Medulla oblongata (tissue), 1 donor: ENCODE measurements at regions not wholly inside any gene's neighbourhood (a gene's known extent, or its start where the extent isn't known, plus 50 kb on each side); places are given as distances from the start of the nearest gene placed in this dataset.
"Not testable (repeated sequence)": the region's sequence is repeated elsewhere in the genome, so short reads cannot be mapped to it uniquely, and the experiment has no call there.

Experiments
- DNase-seq: peaks from one replicate; pipeline ENCODE4 v3.0.0-alpha.2; 2015; ENCODE audit errors: extremely low spot score

DNA sequence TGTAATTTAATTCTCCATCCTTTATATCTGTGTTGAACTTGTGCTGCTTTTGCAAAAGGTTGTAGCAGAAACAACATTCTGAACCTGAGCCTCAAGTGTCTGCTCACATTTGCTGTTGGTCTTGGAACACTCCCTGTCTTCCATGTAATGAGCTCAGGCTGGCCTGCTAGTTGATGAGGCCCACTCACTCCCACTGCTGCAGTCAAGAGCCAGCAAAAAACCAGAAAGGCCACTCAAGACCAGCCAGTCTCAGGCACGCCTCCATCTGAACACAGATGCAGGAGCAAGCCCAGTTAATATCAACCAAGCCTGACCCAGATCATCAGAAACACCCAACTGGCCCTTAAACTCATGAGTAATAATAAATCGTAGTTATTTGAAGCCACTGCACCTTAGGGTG, 342.2 kb upstream of the NFIA start:
- DNase-seq = no peak

- DNase-seq = no peak
Measured at GRCh38 chr1:60739729-60740128, 342.6 kb upstream of the NFIA start.

DNA sequence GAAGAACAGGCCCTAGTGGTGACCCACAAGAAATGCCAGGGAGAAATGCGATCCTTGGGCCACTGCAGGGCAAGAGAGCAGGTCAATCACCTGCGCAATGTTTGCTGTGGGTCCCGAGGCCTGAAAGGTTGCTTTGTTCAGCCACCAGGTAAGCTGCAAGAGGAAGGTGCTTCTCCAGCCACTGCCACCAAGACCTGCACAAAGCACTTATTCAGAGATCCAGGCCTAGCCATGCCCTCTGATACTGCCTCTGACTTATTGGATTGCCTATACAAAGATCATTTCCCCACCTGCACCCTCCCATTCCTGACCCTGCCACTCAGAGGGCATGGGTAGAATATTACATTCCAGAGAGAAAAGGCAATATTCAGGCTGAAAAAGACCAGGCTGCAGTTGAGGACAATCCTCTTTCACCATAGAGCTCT, 349.4 kb upstream of the NFIA start:
- no peak for DNase-seq

- DNase-seq = no peak
Measured at GRCh38 chr1:60731321-60731720, 351.0 kb upstream of the NFIA start.

DNA sequence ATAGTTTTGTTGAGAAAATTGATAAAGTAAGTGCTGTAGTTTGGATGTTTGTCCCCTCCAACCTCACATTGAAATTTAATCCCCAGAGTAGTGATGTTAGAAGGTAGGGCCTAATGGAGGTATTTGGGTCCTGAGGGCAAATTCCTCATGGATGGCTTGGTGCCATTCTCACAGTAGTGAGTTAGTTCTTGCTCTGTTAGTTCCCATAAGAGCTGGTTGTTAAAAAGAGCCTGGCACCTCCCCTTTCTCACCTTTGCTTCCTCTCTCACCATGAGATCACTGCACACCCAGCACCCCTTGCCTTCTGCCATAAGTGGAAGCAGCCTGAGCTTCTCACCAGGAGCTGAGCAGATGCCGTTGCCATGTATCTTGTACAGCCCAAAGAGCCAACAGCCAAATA, 354.8 kb upstream of the NFIA start:
- no peak for DNase-seq

DNA sequence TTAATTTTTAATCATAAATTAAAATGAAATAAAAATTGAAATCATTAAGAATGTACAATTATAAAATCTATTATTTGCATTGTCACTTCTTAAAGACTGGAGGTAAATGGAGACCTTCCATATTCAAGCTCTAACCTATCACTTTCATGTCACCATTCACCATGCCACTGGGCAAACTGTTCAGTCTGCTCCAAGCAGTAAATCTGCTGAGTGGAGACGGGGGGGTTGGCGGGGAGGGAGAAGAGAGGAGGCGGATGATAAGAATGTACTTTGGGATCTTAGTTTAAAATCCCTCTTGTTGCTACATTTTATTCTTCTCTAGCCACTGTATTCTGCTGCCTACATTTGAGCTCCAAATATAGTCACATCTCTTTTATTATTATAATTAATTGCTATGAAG, 365.9 kb upstream of the NFIA start:
- DNase-seq = no peak

DNA sequence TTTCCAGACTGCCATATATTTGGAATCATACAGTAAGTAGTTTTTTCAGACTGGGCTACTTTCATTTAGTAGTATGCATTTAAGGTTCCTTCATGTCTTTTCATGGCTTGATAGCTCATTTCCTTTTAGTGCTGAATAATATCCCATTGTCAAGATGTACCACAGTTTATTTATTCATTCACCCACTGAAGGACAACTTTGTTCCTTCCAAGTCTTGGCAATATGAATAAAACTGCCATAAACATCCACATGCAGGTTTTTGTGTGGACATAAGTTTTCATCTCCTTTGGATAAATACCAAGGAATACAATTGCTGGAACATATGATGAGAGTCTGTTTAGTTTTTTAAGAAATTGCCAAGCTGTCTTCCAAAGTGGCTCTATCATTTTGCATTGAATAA, 366.4 kb upstream of the NFIA start:
- no peak for DNase-seq

- no peak for DNase-seq
Measured at GRCh38 chr1:60709426-60709825, 372.9 kb upstream of the NFIA start.

- DNase-seq = no peak
Measured at GRCh38 chr1:60705026-60705425, 377.3 kb upstream of the NFIA start.

- DNase-seq = no peak
Measured at GRCh38 chr1:60703155-60703554, 379.2 kb upstream of the NFIA start.

DNA sequence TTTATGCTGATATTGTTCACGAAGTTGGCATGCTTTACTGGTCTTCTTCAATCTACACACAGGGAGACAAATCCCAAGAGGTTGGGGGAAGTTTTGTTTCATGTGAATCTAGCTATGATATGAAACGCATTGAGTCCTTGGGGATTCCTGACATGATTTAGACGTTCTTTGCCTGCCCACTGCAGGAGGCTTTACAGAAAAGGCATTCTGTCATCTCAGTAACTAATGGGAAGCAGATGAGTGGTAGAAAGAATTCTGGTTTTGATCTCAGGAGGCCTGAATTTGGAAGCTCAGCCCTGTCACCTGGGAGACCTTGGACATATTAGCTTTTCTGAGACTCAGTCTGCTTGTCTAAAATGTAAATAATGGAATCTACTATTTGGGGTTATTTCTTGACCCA, 383.0 kb upstream of the NFIA start:
- no peak for DNase-seq

- DNase-seq = no peak
Measured at GRCh38 chr1:60697204-60697994, 385.0 kb upstream of the NFIA start.

DNA sequence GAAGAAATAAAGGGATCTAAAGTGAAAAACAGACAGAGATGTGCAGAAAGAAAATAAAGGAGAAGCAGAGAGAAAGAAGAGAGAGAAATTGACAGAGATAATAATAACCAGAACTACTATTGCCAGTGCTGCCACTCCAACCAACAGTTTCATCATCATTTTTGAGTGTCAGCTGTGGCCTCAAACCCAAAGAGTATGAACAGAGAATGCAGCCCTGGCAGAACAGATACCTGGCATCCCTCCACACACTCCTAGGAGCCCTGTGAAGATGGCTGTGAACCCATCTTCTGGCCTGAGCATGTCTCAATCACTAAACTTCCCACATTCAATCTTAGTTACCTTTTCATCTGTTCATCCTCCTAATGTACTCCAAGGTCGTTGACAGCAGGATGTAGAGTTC, 385.8 kb upstream of the NFIA start:
- no peak for DNase-seq

- DNase-seq = peak; percentile 49
Measured at GRCh38 chr1:60695716-60696171, 386.6 kb upstream of the NFIA start.

DNA sequence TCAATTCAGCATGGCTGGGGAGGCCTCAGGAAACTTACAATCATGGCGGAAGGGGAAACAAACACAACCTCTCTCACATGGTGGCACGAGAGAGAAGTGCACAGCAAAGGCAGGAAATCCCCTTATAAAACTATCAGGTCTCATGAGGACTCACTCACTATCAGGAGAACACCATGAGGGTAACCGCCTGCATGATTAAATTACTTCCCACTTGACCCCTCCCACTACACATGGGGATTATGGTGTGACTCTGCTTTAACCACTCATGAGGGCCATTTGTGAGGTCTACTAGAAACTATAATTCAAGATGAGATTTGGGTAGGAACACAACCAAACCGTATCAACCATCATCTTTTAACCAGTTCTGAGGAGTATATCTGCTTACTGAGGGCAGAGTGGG, 387.4 kb upstream of the NFIA start:
- no peak for DNase-seq

- no peak for DNase-seq
Measured at GRCh38 chr1:60692031-60692430, 390.3 kb upstream of the NFIA start.

DNA sequence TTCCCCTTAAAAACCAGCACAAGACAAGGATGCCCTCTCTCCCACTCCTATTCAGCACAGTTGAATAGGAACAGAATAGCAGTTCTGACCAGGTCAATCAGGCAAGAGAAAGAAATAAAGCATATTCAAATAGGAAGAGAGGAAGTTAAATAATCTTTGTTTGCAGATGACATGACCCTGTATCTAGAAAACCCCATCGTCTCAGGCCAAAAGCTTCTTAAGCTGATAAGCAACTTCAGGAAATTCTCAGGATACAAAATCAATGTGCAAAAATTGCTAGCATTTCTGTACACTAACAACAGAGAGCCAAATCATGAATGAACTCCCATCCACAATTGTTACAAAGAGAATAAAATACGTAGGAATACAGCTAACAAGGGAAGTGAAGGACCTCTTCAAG, 394.1 kb upstream of the NFIA start:
- DNase-seq = not testable (repeated sequence)

- DNase-seq = no peak
Measured at GRCh38 chr1:60681095-60681860, 401.1 kb upstream of the NFIA start.

DNA sequence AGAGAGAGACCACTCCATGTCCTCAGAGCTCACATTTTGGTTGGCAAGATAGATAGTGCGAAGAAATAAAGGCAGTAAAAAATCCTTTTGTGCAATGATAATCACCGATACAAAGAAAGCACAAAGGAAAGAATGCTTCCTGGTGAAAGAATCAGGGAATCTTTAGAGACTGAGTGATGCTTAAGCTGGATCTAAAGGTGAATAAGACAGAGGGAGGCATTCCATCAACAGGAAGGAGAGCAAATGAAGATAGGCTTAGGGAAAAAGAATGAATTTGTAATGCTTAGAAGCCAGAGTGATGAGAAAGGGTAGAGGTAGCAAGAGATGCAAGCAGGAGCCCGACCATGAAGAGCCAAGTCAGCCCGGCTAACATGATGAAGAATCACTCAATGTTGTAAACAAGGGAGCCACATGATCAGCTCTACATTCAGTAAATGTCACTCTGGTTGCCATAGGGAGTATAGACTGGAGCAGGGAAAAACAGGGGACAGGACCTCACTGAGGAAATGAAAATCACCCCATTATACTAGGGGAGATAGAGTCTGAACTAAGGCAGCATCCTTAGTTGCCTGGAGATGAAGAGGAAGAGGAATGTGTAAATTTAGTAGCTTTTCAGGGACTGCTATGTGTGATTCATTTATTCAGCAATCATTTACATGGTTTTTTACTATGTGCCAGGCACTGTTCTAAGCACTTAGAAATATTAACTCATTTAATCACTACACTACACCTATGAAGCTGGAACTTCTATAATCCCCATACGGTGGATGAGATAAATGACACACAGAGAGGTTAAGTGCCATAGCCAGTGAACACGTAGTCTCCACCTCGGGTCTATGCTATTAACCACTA, 402.6 kb upstream of the NFIA start:
- DNase-seq = no peak

GRCh38 chr1:60678802-60679201, 403.6 kb upstream of the NFIA start:
- DNase-seq = no peak

- DNase-seq = no peak
Measured at GRCh38 chr1:60678391-60678790, 404.0 kb upstream of the NFIA start.

DNA sequence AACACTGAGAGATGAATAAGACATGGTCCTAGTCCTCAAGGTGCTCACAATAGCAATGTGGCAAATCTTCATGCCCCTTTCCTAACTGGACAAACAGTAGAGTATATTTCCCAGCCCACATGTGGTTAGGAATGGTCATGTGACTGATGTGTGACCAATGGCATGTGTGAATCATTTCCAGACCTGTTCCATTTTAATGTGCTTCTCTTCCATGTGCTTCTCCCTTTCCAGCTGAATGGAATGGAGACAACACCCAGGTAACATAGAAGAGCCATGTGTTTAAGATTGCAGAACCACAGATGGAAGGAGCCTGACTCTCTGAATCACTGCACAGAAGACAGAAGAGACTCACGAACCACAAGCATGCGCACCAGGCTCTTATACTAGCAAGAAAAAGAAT, 409.9 kb upstream of the NFIA start:
- DNase-seq = no peak
